ACC112 (cell line): ENCODE measurements at regions not wholly inside any gene's neighbourhood (a gene's known extent, or its start where the extent isn't known, plus 50 kb on each side); places are given as distances from the start of the nearest gene placed in this dataset.

Experiments used
- H2AFZ ChIP-seq: fragments of 200-600 bp; sonication (generic); one replicate; pipeline ENCODE4 v1.6.0; 2017; ENCODE audit warnings: antibody characterized with exemption, low read length; ENCODE audit not compliant: unreplicated experiment
- H3K27ac ChIP-seq: fragments of 200-600 bp; sonication (generic); 2 replicates; pipeline ENCODE4 v1.5.1; 2014; ENCODE audit warnings: low read depth, mild to moderate bottlenecking, antibody characterized with exemption, low read length, moderate library complexity
- H3K27me3 ChIP-seq: fragments of 200-600 bp; sonication (generic); 2 replicates; pipeline ENCODE4 v1.6.1; 2014; ENCODE audit warnings: mild to moderate bottlenecking, antibody characterized with exemption, low read length, moderate library complexity, mixed read lengths; ENCODE audit not compliant: insufficient read depth
- H3K36me3 ChIP-seq: fragments of 200-600 bp; sonication (generic); 2 replicates; pipeline ENCODE4 v1.6.1; 2016; ENCODE audit warnings: mild to moderate bottlenecking, antibody characterized with exemption, low read length, moderate library complexity, mixed read lengths; ENCODE audit not compliant: insufficient read depth
- H3K4me1 ChIP-seq: fragments of 200-600 bp; sonication (generic); one replicate; pipeline ENCODE4 v1.6.1; 2016; ENCODE audit warnings: low read length, mixed read lengths; ENCODE audit not compliant: insufficient read depth, unreplicated experiment, control insufficient read depth
- H3K4me3 ChIP-seq: fragments of 200-600 bp; sonication (generic); 2 replicates; pipeline ENCODE4 v1.5.1; 2014; ENCODE audit warnings: mild to moderate bottlenecking, low read depth, low read length
- H3K79me2 ChIP-seq: fragments of 200-600 bp; sonication (generic); one replicate; pipeline ENCODE4 v1.6.0; 2016; ENCODE audit warnings: low read length; ENCODE audit not compliant: control insufficient read depth, unreplicated experiment, insufficient read depth

DNA sequence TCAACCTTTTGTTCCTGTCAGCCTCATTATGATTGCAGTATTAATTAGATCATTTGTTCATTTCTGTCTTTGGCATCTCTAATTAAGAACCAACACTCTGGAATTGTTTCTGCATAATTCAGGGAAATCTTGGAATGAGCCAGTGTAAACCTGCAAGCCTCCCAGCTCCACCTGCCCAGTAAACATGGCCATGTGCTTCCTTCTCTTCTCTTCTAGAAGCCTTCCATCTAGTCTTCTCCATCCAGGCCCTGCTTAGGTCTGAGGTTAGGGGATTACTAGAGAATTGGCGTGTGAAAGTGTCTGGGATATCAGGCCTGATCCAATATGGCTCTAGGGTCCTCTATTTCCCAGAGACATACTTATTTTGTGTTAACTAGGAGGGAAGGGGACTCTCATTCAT lies 528.0 kb downstream of the AACS start:
- Histone ChIP-seq H3K36me3 (no peaks in the 10 kb centered on the region), H3K4me3 (no peak overlapping the region), H3K79me2 (no peaks in the 10 kb centered on the region), H2AFZ (no peak overlapping the region), H3K4me1 (no peaks in the 10 kb centered on the region), H3K27ac (no peak overlapping the region), H3K27me3 (no peaks in the 10 kb centered on the region)

DNA sequence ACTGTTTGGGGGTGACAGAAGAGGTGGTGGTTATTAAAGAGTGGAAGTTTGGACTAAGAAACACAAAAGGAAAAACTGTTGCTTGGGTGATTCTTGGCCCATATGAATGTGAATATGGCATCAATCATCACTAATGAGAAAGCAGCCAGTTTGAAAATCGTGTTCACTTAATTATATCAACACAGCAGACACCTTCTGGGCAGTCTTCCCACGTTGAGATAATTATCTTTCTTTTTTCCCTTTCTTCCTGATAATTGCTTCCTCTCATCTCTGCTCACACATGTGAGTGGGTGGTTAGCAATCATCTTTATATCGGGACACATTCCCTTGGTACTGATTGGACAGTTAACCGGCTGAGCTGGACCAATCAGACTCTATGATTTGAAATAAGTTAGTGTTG lies 539.7 kb downstream of the AACS start:
- Histone ChIP-seq H3K27me3 (no peaks in the 10 kb centered on the region), H3K4me3 (no peak overlapping the region), H3K27ac (no peak overlapping the region), H3K36me3 (no peaks in the 10 kb centered on the region), H3K4me1 (no peaks in the 10 kb centered on the region), H3K79me2 (no peaks in the 10 kb centered on the region), H2AFZ (no peak overlapping the region)

DNA sequence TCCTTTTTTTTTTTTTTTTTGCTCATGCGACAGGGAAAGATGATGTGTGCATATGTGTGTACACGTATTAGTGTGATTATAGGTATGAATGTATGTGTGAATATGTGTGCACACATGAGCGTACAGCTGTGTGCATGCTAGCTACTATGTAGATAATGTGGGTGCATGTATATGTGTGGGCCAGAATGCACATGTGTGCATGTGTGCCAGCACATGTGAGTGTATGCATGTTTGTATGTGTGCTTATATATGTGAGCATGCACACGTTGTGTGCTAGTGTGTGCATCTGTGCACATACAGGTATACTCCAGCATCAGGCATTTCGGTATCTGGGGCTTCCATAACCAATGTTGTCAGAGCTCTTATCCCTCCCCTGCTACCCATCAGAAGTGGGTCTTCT lies 541.1 kb downstream of the AACS start:
- H3K36me3 ChIP-seq, result no peaks in the 10 kb centered on the region
- no peak overlapping the region for H3K4me3 ChIP-seq
- H3K27me3 ChIP-seq, result no peaks in the 10 kb centered on the region
- no peak overlapping the region for H2AFZ ChIP-seq
- no peak overlapping the region for H3K27ac ChIP-seq
- H3K4me1 ChIP-seq, result no peaks in the 10 kb centered on the region
- no peaks in the 10 kb centered on the region for H3K79me2 ChIP-seq

DNA sequence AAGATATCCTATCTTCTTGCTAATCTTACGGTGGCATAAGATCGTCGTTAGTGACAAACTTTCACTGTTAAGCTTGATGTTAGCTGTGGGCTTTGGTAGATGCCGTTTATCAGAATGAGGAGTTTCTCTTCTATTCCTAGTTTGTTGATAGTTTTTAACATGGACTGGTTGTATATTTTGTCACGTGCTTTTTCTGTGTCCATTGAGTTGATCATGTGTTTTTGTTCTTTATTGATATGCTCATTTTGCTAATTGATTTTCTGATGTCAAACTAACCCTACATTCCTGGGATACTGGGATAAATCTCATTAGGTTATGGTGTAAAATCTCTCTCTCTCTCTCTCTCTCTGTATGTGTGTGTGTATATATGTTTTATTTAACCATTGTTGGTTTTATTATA lies 545.1 kb downstream of the AACS start:
- Histone ChIP-seq H3K36me3 (no peaks in the 10 kb centered on the region), H3K4me1 (no peaks in the 10 kb centered on the region), H2AFZ (no peak overlapping the region), H3K27me3 (no peaks in the 10 kb centered on the region), H3K27ac (no peak overlapping the region), H3K79me2 (no peaks in the 10 kb centered on the region), H3K4me3 (no peak overlapping the region)

DNA sequence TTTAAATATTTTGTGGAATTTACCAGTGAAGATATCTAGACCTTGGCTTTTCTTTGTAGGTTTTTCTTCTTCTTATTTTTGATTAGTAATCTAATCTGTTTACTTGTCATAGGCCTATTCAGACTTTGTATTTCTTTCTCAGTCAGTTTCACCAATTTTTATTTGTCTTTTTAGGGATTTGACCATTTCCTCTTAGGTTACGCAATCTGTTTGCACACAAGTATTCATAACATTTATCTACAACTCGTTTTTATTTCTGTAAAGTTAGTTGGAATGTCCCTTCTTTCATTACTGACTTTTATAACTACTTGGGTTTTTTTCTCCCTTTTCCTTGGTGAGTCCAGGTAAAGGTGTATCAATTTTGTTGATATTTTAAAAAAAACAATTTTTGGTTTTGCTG lies 545.7 kb downstream of the AACS start:
- no peaks in the 10 kb centered on the region for H3K79me2 ChIP-seq
- H3K36me3 ChIP-seq, result no peaks in the 10 kb centered on the region
- no peak overlapping the region for H3K4me3 ChIP-seq

DNA sequence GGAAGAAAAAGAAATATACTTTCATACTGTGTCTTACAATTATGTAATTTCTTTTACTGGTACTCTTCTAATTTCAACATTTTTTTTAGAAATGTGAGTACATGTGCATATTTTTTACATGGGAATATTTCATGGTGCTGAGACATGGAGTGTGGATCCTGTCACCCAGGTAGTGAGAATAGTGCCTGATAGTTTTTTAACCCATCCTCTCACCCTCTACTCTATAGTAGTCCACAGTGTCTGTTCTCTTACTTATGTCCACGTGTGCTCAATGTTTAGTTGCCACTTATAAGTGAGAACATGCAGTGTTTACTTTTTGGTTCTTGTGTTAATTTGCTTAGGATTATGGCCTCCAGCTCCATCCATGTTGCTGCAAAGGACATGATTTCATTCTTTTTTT lies 548.8 kb downstream of the AACS start:
- Histone ChIP-seq H2AFZ (no peak overlapping the region), H3K4me3 (no peak overlapping the region), H3K27ac (no peak overlapping the region), H3K4me1 (no peaks in the 10 kb centered on the region), H3K79me2 (no peaks in the 10 kb centered on the region), H3K36me3 (no peaks in the 10 kb centered on the region), H3K27me3 (no peaks in the 10 kb centered on the region)

More for the DNA sequence above, 545.7 kb downstream of the AACS start:
- H2AFZ ChIP-seq, result no peak overlapping the region
- no peaks in the 10 kb centered on the region for H3K4me1 ChIP-seq
- no peak overlapping the region for H3K27ac ChIP-seq
- no peaks in the 10 kb centered on the region for H3K27me3 ChIP-seq

DNA sequence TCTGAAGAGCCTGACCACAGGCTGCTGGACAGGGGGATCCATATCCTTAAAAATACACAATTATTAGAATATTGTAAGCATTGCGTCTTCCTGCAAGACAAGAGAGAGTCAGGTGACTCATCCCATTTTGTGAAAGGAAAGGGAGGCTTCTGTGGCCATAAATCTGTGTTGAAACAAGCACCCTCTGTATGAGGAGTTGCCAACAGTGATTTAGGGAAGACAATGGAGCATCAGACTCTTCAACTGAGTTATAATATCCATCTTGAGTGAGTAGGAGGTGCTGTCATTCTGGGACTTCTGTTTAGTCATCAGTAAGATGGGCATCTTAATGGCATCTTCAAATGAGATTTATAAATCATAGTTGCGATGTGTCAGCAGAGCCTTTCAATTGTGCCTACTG lies 554.5 kb downstream of the AACS start:
- Histone ChIP-seq H2AFZ (no peak overlapping the region), H3K27me3 (no peaks in the 10 kb centered on the region), H3K4me3 (no peak overlapping the region), H3K79me2 (no peaks in the 10 kb centered on the region), H3K27ac (no peak overlapping the region), H3K36me3 (no peaks in the 10 kb centered on the region), H3K4me1 (no peaks in the 10 kb centered on the region)

DNA sequence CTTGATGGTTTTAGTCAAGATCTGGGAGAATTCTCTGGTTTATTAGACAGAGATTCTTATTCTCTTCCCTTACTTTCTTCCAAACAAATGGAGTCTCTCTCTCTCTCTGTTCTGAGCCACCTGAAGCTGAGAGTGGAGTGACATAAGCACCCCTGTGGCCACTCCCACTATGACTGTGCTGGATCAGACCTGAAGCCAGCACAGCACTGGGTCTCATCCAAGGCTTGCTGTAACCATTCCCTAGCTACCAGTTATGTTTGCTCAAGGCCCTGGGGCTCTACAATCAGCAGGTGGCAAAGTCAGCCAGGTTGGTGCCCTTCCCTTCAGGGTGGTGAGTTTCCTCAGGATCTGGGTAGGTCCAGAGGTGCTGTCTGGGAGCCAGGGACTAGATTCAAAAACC lies 568.5 kb downstream of the AACS start:
- no peaks in the 10 kb centered on the region for H3K36me3 ChIP-seq
- H3K79me2 ChIP-seq, result no peaks in the 10 kb centered on the region
- no peaks in the 10 kb centered on the region for H3K27me3 ChIP-seq
- no peaks in the 10 kb centered on the region for H3K4me1 ChIP-seq
- H3K27ac ChIP-seq, result no peak overlapping the region
- no peak overlapping the region for H3K4me3 ChIP-seq
- no peak overlapping the region for H2AFZ ChIP-seq

DNA sequence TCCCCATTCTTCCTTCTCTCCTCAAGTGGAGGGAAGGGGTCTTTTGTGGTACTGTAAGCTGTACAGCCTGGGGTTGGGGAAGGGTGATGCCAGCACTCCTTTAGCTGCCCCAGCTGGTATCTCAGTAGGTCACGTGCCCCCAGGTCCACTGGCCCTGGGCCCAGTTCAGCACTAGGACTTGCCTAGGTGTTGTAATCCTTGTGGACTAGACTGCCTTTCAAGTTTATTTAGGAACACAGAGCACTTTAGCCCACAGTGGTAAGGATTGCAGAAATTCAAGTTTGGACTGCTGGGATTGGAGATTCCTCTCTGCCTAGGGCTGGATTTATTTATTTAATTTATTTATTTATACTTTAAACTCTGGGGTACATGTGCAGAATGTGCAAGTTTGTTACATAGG lies 569.6 kb downstream of the AACS start:
- H3K27ac ChIP-seq, result no peak overlapping the region
- no peak overlapping the region for H2AFZ ChIP-seq
- no peaks in the 10 kb centered on the region for H3K36me3 ChIP-seq
- H3K4me3 ChIP-seq, result no peak overlapping the region
- H3K27me3 ChIP-seq, result no peaks in the 10 kb centered on the region
- H3K79me2 ChIP-seq, result no peaks in the 10 kb centered on the region
- H3K4me1 ChIP-seq, result no peaks in the 10 kb centered on the region

DNA sequence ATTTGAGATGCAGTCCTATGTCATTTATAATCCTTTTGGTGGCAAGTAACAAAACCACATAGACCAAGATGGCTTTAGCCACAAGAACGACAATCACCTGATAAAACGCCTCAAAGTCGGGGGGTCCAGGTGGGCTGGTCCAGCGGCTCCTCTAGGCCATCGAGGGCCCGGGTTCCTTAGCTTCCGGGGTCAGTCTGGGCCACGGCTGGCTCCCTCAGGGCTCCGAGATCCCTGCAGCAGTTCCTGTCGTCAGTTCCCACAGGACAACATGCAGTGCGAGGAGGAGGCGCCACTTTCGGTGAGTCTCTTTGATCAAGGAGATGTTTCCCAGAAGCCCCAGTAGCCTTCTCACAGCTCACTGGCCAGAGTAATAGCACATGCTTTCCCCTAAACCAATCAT lies 574.6 kb downstream of the AACS start:
- Histone ChIP-seq H3K27ac (no peak overlapping the region), H3K4me3 (no peak overlapping the region), H3K27me3 (no peaks in the 10 kb centered on the region), H3K79me2 (no peaks in the 10 kb centered on the region), H2AFZ (no peak overlapping the region), H3K36me3 (no peaks in the 10 kb centered on the region), H3K4me1 (no peaks in the 10 kb centered on the region)

DNA sequence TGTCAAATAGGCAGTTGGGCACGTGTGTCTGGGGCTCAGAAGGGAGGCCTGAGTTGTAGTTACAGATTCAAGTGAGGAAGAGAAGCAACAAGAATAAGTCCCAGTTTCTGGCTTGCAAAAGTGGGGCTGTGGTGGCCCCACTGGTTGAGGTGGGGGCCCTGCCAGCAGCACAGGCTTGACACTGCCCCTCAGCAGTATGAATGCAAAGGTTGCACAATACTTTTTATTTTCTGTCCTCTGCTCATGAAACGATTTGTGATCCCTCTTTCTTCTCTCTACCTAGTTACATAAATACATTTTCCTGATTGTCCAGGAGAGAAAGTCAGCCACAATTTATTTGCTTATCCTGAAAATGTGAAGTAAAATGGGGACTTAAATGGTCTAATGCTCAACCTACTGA lies 577.8 kb downstream of the AACS start:
- H3K27me3 ChIP-seq, result no peaks in the 10 kb centered on the region

DNA sequence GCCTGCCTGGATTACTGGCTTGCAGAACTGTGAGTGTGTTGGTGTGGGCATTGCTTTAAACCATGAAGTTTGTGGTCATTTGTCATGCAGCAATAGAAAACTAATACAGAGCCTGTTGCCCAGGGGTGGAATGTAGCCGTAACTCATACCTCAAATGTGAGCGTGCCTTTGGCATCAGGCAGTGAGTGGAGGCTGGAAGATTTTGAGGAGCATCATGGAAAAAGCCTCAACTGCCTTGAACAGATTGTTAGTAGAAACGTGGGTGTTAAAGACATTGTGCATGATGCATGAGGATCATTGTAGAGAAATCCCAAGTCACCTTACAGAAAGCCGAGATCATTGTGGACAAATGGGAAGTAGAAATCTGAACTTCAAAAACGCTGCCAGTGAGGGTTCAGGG lies 580.5 kb downstream of the AACS start:
- Histone ChIP-seq H3K27me3 (no peaks in the 10 kb centered on the region), H3K4me3 (no peak overlapping the region), H3K27ac (no peak overlapping the region), H3K4me1 (no peaks in the 10 kb centered on the region), H2AFZ (no peak overlapping the region), H3K79me2 (no peaks in the 10 kb centered on the region), H3K36me3 (no peaks in the 10 kb centered on the region)

More for the DNA sequence above, 577.8 kb downstream of the AACS start:
- H3K36me3 ChIP-seq, result no peaks in the 10 kb centered on the region
- H2AFZ ChIP-seq, result no peak overlapping the region
- H3K79me2 ChIP-seq, result no peaks in the 10 kb centered on the region
- H3K27ac ChIP-seq, result no peak overlapping the region
- H3K4me1 ChIP-seq, result no peaks in the 10 kb centered on the region
- no peak overlapping the region for H3K4me3 ChIP-seq
